Left lung (tissue), 4 donors: ENCODE measurements at regions not wholly inside any gene's neighbourhood (a gene's known extent, or its start where the extent isn't known, plus 50 kb on each side); places are given as distances from the start of the nearest gene placed in this dataset.

Source experiments
- ATAC-seq: fragments of 200-7000 bp; cut with Tn5 transposase; one replicate; pipeline ENCODE4 v1.9.1; 2020; ENCODE audit warnings: moderate library complexity
- DNase-seq, 4 donors: peaks; one replicate each; pipeline ENCODE4 v3.0.0-alpha.2; 2013 to 2020
- H3K27ac ChIP-seq, 2 donors: fragments of 200-600 bp; sonication (generic) in 1 of 2; one replicate each; pipeline versions ENCODE4 v1.5.0 to v1.8.0; 2020 to 2021
- H3K27me3 ChIP-seq, 2 donors: fragments of 200-600 bp; sonication (generic) in 1 of 2; one replicate each; pipeline versions ENCODE4 v1.5.0 to v1.8.0; 2020 to 2021
- H3K36me3 ChIP-seq, 2 donors: fragments of 200-600 bp; sonication (generic) in 1 of 2; one replicate each; pipeline versions ENCODE4 v1.5.0 to v1.8.0; 2020 to 2021
- H3K4me1 ChIP-seq, 2 donors: fragments of 200-600 bp; one replicate each; pipeline ENCODE4 v1.8.0; 2021
- H3K4me3 ChIP-seq, 2 donors: fragments of 200-600 bp; sonication (generic) in 1 of 2; one replicate each; pipeline versions ENCODE4 v1.5.0 to v1.8.0; 2020 to 2021; ENCODE audit warnings: mild to moderate bottlenecking in 1 of 2
- H3K9me3 ChIP-seq, 2 donors: fragments of 200-600 bp; sonication (generic) in 1 of 2; one replicate each; pipeline versions ENCODE4 v1.5.0 to v1.8.0; 2020 to 2021
- intact Hi-C, 2 donors: fragments of 100-400 bp; cut with DNase I; formaldehyde crosslinking; loops; one replicate each; pipeline versions ENCODE4 v1.11.2 to v1.14.2; 2022
- TF ChIP-seq, protein P1 (sequence below), 2 donors: fragments of 200-600 bp; sonication (generic) in 1 of 2; IDR thresholded peaks; one replicate each; pipeline versions ENCODE4 v1.5.0 to v1.8.0; 2021; ENCODE audit warnings: antibody characterized with exemption in 2 of 2
- donor health status: DM: no; HTN: yes; CAD: no.
- donor health status: DM: no; HTN: no; CAD: no.

DNA sequence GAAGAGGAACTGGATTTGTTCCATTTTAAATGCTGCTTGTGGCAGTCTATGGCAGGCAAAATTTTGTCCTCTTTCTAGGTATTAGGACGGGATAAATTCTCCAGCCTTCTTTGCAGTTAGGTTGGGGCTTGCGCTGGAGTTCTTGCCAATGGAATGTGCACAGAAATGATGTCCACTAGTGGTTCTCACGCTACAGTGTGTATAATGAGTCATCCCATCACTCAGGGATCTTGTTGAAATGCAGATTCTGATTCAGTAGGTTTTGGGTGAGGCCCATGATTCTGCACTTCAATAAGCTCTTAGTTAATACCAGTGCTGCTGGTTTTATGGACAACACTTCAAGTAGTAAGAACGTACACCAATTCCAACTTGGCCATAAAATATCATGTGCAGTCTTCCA lies 317.6 kb upstream of the KLF4 start:
- H3K4me1 ChIP-seq: peaks cover 0 to 10% of the 10 kb centered on the region in 2 donors
- H3K27me3 ChIP-seq: peaks cover 6 to 48% of the 10 kb centered on the region in 2 donors
- no peaks in the 10 kb centered on the region for H3K9me3 ChIP-seq
- H3K4me3 ChIP-seq: no peak overlapping the region
- no peak overlapping the region for H3K27ac ChIP-seq
- intact Hi-C loops: no loop called here
- ATAC-seq (no peak), DNase-seq (no peak)
- no peaks in the 10 kb centered on the region for H3K36me3 ChIP-seq
- TF ChIP-seq, protein P1, sequence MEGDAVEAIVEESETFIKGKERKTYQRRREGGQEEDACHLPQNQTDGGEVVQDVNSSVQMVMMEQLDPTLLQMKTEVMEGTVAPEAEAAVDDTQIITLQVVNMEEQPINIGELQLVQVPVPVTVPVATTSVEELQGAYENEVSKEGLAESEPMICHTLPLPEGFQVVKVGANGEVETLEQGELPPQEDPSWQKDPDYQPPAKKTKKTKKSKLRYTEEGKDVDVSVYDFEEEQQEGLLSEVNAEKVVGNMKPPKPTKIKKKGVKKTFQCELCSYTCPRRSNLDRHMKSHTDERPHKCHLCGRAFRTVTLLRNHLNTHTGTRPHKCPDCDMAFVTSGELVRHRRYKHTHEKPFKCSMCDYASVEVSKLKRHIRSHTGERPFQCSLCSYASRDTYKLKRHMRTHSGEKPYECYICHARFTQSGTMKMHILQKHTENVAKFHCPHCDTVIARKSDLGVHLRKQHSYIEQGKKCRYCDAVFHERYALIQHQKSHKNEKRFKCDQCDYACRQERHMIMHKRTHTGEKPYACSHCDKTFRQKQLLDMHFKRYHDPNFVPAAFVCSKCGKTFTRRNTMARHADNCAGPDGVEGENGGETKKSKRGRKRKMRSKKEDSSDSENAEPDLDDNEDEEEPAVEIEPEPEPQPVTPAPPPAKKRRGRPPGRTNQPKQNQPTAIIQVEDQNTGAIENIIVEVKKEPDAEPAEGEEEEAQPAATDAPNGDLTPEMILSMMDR (IDR thresholded peaks at IDR 0.05): no peak

DNA sequence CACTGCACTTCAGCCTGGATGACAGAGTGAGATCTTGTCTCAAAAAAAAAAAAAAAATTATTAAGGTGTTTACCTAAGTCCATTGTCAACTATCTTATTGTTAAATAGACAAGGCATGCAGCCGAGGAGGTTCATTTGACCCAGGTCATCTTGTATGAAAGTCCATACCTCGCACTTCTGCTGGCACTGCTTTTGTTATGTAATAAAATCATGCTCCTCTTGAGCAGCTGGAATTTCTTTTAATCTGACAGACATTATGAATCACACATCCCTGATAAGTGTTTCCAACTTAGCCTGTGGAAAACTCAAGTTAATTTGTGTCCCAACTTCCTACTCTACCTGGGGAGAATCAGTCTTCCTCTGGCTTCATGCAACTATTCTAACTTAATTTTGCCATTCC lies 315.6 kb upstream of the KLF4 start:
- Histone ChIP-seq H3K9me3 (no peaks in the 10 kb centered on the region), H3K27ac (no peak overlapping the region), H3K27me3 (peaks cover 6 to 30% of the 10 kb centered on the region in 2 donors), H3K4me3 (no peak overlapping the region), H3K36me3 (no peaks in the 10 kb centered on the region), H3K4me1 (peaks cover 0 to 8% of the 10 kb centered on the region in 2 donors)
- DNase-seq: no peak
- TF ChIP-seq, protein P1 (IDR thresholded peaks at IDR 0.05): no peak
- intact Hi-C loops: no loop called here
- no peak for ATAC-seq

DNA sequence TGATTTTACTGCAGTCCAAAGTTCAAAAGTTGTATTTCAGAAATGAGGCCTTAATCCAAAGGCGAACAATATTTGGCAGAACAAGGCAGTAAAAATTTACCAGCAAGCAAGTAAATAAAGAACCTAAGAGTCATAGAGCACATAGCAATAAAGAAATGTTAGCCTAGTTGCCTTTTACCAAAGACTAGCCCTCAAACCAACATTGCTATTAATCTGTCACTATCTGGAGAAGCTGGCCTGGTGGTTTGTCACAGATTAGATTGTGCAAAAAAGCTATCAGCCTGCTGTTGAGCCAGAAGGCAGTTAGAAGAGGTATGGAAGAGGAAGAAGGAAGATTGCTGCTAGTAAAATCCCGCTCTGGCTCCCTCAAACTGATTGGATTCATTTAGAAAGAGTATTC lies 304.7 kb upstream of the KLF4 start:
- ATAC-seq: no peak
- intact Hi-C loops: no loop called here
- H3K27ac ChIP-seq: no peak overlapping the region
- no peaks in the 10 kb centered on the region for H3K9me3 ChIP-seq
- H3K4me3 ChIP-seq: no peak overlapping the region
- H3K27me3 ChIP-seq: no peaks in the 10 kb centered on the region
- DNase-seq: no peak
- H3K4me1 ChIP-seq: no peaks in the 10 kb centered on the region
- TF ChIP-seq, protein P1 (IDR thresholded peaks at IDR 0.05): no peak
- H3K36me3 ChIP-seq: no peaks in the 10 kb centered on the region

DNA sequence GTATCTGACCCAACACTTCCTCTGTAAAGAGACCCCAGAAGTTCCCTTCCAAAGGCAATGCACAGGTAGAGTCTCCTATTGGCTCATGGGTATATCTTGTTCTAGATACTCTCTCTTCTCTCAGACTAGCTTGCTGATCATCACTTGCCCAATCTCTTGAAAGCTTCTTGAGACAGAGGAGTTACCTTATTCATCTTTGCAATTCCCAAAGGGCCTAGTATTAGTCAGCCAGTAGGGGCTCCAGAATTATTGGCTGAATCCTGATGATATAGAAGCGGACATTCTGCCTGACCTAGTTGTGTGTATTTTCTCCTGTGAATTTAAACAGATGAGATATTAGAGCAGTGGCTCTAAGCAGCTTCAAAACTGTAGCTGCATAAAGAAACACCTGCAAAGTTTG lies 304.0 kb upstream of the KLF4 start:
- DNase-seq (no peak), ATAC-seq (no peak)
- Histone ChIP-seq H3K4me3 (no peak overlapping the region), H3K27me3 (no peaks in the 10 kb centered on the region), H3K9me3 (no peaks in the 10 kb centered on the region), H3K27ac (no peak overlapping the region), H3K36me3 (no peaks in the 10 kb centered on the region), H3K4me1 (no peaks in the 10 kb centered on the region)
- TF ChIP-seq, protein P1 (IDR thresholded peaks at IDR 0.05): no peak
- intact Hi-C loops: no loop called here

DNA sequence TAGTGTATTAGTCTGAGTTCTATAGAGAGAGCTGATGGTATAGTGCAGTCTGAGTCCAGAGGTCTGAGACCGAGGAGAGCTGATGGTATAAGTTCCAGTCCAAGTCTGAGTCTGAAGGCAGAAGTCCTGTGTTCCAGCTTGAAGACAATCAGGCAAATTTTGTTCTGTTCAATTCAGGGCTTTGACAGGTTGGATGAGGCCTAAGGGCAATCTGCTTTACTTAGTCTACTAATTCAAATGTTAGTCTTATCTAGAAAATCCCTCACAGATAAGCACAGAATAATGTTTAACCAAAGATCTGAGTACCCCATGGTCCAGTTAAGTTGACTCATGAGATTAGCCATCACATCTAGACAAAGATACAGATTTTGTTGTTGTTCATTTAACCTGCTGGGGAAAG lies 303.0 kb upstream of the KLF4 start:
- DNase-seq: no peak
- H3K9me3 ChIP-seq: no peaks in the 10 kb centered on the region
- no peak overlapping the region for H3K4me3 ChIP-seq
- no peaks in the 10 kb centered on the region for H3K27me3 ChIP-seq
- H3K4me1 ChIP-seq: no peaks in the 10 kb centered on the region
- no peak overlapping the region for H3K27ac ChIP-seq
- TF ChIP-seq, protein P1 (IDR thresholded peaks at IDR 0.05): no peak
- intact Hi-C loops: no loop called here
- no peak for ATAC-seq
- no peaks in the 10 kb centered on the region for H3K36me3 ChIP-seq
